ENCODE measurements at regions not wholly inside any gene's neighbourhood (a gene's known extent, or its start where the extent isn't known, plus 50 kb on each side); places are given as distances from the start of the nearest gene placed in this dataset.

GRCh38 chr3:144820726-144821125, 849.1 kb downstream of the DIPK2A start:
- H3K9me3 ChIP-seq (ENCODE audit: control insufficient read depth, insufficient read depth, low read length) = no peaks in the 10 kb centered on the region
- ChIA-PET POLR2A (no interaction called here), CTCF (no interaction called here)
- no peak for TF ChIP-seq CTCF (IDR thresholded peaks at IDR 0.05; ENCODE audit: low read depth, low read length)
- no peaks in the 10 kb centered on the region for H3K27me3 ChIP-seq (ENCODE audit: control insufficient read depth, insufficient read depth, low read length)
- no peak for DNase-seq (ENCODE audit: low read depth, low spot score)
- no peak overlapping the region for H3K4me3 ChIP-seq (ENCODE audit: low read depth, low read length)
- no peak overlapping the region for H3K27ac ChIP-seq (ENCODE audit: low read depth, low read length)

- H3K9me3 ChIP-seq (ENCODE audit: control insufficient read depth, insufficient read depth, low read length) = no peaks in the 10 kb centered on the region
- DNase-seq (ENCODE audit: low read depth, low spot score) = no peak
- H3K4me3 ChIP-seq (ENCODE audit: low read depth, low read length) = no peak overlapping the region
- no peak overlapping the region for H3K27ac ChIP-seq (ENCODE audit: low read depth, low read length)
- H3K27me3 ChIP-seq (ENCODE audit: control insufficient read depth, insufficient read depth, low read length) = no peaks in the 10 kb centered on the region
- TF ChIP-seq CTCF (IDR thresholded peaks at IDR 0.05; ENCODE audit: low read depth, low read length) = no peak
- ChIA-PET POLR2A (no interaction called here), CTCF (no interaction called here)
Measured at GRCh38 chr3:144821583-144821982, 850.0 kb downstream of the DIPK2A start.

GRCh38 chr3:144822671-144823070, 851.0 kb downstream of the DIPK2A start:
- POLR2A ChIA-PET = no interaction called here
- Histone ChIP-seq H3K27ac (ENCODE audit: low read depth, low read length) (no peak overlapping the region), H3K27me3 (ENCODE audit: control insufficient read depth, insufficient read depth, low read length) (no peaks in the 10 kb centered on the region), H3K9me3 (ENCODE audit: control insufficient read depth, insufficient read depth, low read length) (no peaks in the 10 kb centered on the region), H3K4me3 (ENCODE audit: low read depth, low read length) (no peak overlapping the region)
- CTCF ChIA-PET = no interaction called here
- no peak for TF ChIP-seq CTCF (IDR thresholded peaks at IDR 0.05; ENCODE audit: low read depth, low read length)
- no peak for DNase-seq (ENCODE audit: low read depth, low spot score)

GRCh38 chr3:144831955-144832716, 860.5 kb downstream of the DIPK2A start:
- Histone ChIP-seq H3K27ac (ENCODE audit: low read depth, low read length) (no peak overlapping the region), H3K4me3 (ENCODE audit: low read depth, low read length) (no peak overlapping the region), H3K27me3 (ENCODE audit: control insufficient read depth, insufficient read depth, low read length) (no peaks in the 10 kb centered on the region), H3K9me3 (ENCODE audit: control insufficient read depth, insufficient read depth, low read length) (peaks cover 5% of the 10 kb centered on the region; the same call in 1 of the 2 replicates)
- CTCF ChIA-PET = no interaction called here
- POLR2A ChIA-PET = no interaction called here
- TF ChIP-seq CTCF (IDR thresholded peaks at IDR 0.05; ENCODE audit: low read depth, low read length) = no peak
- DNase-seq (ENCODE audit: low read depth, low spot score) = no peak

GRCh38 chr3:144839991-144840390, 868.4 kb downstream of the DIPK2A start:
- H3K27ac ChIP-seq (ENCODE audit: low read depth, low read length) = no peak overlapping the region
- H3K4me3 ChIP-seq (ENCODE audit: low read depth, low read length) = no peak overlapping the region
- no peaks in the 10 kb centered on the region for H3K9me3 ChIP-seq (ENCODE audit: control insufficient read depth, insufficient read depth, low read length)
- POLR2A ChIA-PET = no interaction called here
- TF ChIP-seq CTCF (IDR thresholded peaks at IDR 0.05; ENCODE audit: low read depth, low read length) = no peak
- CTCF ChIA-PET = no interaction called here
- no peak for DNase-seq (ENCODE audit: low read depth, low spot score)
- no peaks in the 10 kb centered on the region for H3K27me3 ChIP-seq (ENCODE audit: control insufficient read depth, insufficient read depth, low read length)
